ENCODE measurements at regions not wholly inside any gene's neighbourhood (a gene's known extent, or its start where the extent isn't known, plus 50 kb on each side); places are given as distances from the start of the nearest gene placed in this dataset.
"Not testable (repeated sequence)": the region's sequence is repeated elsewhere in the genome, so short reads cannot be mapped to it uniquely, and the experiment has no call there.

DNA sequence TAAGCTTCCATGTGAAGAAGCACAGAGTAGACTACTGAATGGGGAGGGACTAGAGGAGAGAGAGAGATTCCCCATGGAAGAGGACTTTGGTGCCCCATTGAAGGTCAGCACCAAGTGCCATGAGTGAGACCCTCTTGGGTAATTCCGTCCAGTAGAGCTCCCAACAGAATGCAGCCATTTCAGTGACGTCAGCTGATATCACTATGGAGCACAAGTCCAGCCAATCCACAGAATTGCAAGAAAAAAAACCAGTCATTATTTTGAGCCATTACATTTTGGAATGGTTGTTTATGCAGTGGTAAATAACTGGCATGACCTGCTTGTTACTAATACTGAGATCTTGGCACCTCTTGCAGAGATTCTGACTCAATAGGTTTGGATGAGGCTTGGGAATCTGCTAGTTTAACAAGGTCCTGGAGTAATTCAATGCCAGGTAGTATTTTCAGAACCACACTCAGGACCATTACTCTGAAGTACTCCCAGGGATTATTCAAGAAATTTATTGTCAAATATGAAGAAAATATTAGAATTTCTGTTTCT lies 52.6 kb upstream of the SP8 start:
- no peak for DNase-seq (ENCODE audit: low spot score)

GRCh38 chr7:20839987-20840386 lies 53.3 kb upstream of the SP8 start:
- DNase-seq (ENCODE audit: low spot score): no peak

DNA sequence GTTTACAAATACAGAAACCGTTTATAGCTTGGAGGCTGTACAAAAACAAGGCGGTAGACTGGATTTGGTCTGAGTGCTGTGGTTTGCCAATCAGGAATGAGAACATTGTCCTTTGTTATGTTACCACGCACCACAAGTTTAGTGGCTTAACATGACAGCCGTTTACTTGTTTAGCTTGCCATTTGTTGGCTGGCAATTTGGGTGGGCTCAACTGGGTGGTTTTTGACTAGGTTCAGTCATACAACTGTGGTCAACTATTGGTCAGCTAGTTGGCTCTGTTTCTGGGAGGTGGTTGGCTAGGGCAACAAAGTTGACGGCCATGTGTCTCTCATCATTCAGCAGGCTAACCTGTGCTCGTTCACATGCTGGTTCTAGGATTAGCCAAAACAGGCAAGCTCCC lies 60.1 kb upstream of the SP8 start:
- no peak for DNase-seq (ENCODE audit: low spot score)

DNA sequence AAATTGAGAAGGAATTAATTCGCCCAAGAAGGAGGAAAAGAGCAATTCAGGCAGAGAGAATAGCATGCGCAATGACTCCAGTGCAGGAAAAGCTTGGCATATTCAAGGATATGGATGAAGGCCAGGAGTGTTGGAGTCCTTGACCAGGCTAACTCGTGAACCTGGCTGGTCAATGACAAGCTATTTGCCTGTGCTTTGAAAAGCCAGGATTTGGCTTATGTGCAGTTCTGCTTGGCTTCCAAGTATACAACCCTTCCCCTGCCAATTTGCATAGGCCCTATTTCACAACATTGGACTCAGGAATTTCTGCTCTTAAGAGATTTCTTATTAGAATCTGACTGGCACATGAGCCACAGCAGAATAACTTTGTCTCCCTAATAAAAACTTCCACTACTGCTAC lies 72.3 kb upstream of the SP8 start:
- no peak for DNase-seq (ENCODE audit: low spot score)

DNA sequence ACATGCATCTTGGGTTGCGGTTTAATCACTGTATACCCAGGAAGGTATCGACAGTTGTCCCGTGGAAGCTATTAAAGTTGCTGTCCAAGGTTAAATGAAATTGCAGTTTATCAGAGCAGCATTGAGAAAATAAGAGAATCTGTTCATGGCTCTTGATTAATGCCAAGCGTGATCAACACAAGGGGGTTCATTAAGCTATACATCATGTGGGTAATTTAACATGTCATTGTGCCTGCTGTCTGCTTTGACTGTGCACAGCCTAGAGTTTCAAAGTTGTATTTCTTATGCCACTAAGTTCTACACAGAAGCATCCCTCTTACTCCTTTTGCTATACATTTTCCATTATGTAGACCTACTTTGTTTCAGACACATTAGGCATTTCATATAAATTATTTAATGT lies 74.8 kb upstream of the SP8 start:
- DNase-seq (ENCODE audit: low spot score): no peak

GRCh38 chr7:20862554-20862953 lies 75.9 kb upstream of the SP8 start:
- no peak for DNase-seq (ENCODE audit: low spot score)

GRCh38 chr7:20864221-20864620 lies 77.5 kb upstream of the SP8 start:
- DNase-seq (ENCODE audit: low spot score): no peak

DNA sequence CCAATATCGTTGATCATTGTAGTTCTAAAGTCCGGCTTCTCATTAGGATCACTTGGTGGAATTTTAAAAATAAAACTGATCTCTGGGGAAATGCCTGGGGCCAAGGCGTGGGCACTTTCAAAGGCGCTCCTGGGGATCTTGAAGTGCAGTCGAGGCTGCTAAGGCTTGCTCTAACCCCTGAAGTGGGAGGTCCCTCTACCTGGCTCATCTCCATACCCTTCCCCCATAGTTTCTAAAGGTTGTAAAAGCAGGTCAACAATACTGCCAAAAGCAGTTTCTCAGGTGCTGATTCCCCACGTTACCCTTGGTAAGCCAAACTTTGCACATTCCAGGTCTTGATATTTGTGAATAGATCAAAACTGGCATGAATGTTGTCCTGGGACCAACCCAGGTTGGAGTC lies 79.0 kb upstream of the SP8 start:
- DNase-seq (ENCODE audit: low spot score): no peak

DNA sequence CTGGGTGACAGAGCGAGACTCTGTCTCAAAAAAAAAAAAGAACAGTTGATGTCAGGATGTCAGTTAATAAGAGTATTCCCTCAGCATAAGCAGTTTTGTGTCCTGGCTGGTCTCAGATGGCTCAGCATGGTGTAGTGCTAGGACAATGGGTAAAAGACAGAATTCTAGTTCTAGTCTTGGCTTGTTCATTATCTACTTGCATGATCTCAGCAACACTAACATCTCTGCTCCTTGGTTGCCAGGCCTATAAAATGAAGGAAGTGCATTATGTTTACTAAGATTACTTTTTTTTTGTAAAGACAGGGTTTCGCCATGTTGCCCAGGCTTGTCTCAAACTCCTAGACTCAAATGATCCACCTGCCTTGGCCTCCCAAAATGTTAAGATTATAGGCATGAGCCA lies 84.3 kb upstream of the SP8 start:
- DNase-seq (ENCODE audit: low spot score): no peak

DNA sequence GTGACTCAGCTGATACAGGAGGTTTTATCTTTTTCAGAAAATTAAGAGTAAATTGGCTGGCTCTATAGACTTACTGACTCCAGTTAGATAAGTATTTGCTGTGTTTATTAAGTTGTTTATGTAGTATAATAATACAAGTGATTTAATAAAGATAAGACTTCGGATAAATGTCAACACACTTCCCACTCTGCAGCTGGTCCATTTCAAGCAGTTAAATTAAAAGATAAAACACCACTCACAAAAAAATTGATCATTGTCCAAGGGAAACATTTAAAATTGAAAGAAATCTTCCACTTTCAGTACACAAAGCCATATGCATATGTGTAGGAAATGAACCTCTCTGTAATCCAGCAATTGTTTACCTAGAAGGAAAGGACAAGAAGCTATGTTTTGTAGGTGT lies 106.1 kb upstream of the SP8 start:
- no peak for DNase-seq (ENCODE audit: low spot score)

DNA sequence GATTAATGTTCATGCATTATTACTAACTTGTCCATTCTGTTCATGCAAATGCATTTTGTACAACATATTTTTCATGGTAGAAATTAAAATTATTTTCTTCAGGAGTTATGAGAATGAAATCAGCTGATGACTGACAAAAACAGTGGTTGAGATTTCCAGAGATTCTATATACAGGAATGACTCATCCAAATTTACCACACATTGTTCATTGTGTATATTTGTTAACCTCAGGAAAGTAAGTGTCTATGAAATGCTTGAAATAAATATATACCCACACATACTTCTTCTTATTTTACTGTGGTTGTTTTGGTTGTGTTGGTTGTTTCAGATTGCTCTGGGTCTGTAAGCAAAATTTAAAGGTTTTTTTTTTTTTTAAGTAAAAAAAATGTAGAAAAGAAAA lies 108.1 kb upstream of the SP8 start:
- DNase-seq (ENCODE audit: low spot score): no peak

- no peak for DNase-seq (ENCODE audit: low spot score)
Measured at GRCh38 chr7:20895563-20895962, 108.9 kb upstream of the SP8 start.

DNA sequence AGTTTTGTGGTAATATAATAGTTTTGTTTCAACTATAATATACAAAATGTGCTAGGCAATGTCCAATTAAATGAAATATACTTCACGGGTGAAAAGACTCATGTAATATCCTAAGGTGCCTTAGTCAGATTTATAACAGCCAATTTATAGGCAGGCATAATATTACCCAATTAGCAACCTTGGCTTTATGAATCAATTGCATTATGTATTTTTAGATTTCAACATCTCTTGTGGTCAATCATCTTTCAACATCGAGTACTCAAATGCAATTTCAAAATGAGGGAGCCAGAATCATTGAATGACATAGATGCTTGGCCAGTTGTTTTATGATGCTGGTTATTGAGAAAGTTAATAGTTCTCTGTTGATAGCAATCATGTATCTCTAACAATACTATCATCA lies 110.3 kb upstream of the SP8 start:
- DNase-seq (ENCODE audit: low spot score): no peak

DNA sequence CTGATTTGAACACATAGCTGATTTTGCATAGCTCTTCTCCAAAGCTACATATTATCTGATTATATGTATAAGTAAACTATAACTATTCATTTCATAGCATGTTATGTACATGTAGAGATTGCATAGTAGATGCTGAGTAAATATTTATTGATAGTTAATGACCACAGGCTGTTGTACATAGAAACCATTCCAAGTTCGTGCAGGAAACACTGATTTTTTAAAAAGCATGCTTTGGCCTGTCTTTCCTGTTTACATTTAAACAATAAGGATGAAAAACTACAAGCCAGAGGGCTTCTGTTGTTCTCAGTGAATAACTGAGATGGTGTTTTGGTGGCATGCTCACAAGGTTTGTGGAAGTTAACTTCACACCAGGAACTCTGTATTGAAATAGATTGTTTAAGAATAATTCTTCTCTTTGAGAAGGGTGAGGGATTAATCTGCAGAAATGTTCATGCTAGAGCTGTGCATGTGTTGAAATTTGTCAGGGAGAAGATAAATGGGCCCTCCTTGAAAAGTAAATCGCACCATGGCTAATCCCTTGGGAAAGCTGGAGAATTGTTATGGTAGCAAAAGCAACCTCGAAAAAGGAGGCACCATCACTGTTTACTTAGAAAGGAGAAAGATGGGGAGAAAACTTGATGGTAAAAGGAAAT lies 120.2 kb upstream of the SP8 start:
- DNase-seq (ENCODE audit: low spot score): no peak

DNA sequence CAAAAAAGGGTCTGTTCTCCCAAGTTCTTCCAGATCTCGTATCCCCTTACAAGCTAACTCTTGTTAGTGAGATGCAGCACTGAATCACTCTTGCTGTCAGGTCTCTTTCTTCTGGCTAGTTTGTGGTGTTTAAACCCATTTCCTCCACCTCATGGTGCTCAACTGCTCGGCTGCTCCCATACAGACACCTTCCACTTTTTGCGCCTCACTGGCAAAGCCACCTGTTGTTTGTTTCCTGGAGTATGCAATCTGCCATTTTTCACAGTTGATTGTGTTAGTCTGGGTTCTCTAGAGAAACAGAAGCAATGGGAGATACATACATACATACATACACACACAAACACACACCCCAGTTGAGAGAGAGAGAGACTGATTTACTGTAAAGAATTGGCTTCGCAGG lies 124.4 kb upstream of the SP8 start:
- DNase-seq (ENCODE audit: low spot score): no peak

DNA sequence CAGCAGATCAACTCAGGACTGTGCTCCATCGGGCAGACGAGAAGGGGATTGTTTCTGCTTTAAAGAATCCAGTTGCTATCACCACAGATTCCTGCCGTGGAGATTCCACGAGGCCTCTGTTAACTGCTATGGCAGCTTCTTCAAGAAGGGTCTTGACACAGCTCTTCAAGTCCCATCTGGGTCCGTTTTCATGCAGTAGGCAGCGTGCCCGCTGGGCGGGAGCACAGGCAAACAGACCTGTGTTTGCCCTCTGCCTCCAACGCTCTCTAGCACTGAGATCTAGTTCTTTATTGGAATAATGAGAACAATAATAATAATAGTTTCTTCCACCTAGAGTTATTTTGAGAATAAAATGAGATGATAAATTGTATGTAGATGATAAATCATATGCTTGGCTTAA lies 127.2 kb upstream of the SP8 start:
- no peak for DNase-seq (ENCODE audit: low spot score)

DNA sequence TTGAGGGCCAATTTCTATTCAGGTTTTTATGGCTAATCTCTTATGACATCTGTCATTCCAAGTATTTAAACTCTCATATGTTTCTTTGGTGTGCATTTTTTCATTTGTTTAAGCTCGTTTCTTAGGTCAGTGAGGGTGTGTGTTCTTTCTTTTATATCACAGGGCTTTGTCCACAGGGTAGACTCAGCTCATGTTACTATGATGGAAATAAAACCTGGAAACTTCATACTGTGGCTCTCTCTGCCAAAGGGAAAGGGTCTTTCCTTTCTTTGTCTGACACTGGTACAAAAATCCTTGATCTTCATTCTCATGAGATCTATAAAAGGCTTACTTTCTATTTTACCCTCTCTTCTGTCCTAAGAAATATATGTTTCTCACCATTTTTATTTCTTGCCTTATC lies 129.6 kb upstream of the SP8 start:
- DNase-seq (ENCODE audit: low spot score): no peak

DNA sequence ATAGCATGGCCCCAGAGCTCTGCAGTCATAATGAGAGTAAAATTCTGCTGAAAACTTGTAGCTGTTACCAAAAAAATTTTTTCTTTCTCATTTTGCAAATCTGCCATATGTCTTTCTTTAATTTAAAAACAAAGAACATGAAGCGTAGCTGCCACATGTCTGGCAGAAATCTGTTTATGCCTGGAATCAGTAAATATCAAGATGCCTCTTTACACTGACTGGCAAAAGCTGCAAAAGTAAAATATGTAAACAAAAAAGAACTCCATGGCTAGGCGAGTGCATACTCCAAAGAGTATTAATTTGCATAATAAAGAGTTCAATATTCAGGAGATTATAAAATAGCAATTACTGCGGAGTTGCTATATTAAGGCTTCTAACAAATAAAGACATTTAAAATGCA lies 130.9 kb upstream of the SP8 start:
- no peak for DNase-seq (ENCODE audit: low spot score)

DNA sequence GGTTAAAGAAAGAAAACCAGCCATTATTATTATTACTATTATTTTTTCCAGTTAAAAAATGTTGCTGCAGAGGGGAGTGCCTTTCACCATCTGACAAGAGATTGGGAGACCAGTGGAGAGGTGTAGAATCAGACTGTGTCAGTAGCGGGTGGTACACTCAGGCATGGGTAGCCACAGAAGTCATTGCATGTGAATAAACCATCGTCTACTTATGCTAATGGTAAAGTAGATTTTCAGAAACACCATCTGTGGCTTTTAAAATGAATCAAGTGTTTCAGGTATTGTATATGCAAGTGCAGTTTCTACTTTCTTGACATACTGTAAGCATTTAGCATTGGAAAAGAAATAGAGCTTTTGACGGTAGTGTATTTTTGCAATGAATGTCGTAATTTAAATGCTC lies 131.5 kb upstream of the SP8 start:
- DNase-seq (ENCODE audit: low spot score): no peak

DNA sequence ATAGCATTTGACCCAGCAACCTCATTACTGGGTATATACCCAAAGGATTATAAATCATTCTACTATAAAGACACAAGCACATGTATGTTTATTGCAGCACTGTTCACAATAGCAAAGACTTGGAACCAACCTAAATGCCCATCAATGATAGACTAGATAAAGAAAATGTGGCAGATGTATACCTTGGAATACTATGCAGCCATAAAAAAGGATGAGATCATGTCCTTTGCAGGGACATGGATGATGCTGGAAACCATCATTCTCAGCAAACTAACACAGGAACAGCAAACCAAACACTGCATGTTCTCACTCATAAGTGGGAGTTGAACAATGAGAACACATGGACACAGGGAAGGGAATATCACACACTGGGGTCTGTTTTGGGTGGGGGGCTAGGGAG lies 140.5 kb upstream of the SP8 start:
- not testable (repeated sequence) for DNase-seq (ENCODE audit: low spot score)

DNA sequence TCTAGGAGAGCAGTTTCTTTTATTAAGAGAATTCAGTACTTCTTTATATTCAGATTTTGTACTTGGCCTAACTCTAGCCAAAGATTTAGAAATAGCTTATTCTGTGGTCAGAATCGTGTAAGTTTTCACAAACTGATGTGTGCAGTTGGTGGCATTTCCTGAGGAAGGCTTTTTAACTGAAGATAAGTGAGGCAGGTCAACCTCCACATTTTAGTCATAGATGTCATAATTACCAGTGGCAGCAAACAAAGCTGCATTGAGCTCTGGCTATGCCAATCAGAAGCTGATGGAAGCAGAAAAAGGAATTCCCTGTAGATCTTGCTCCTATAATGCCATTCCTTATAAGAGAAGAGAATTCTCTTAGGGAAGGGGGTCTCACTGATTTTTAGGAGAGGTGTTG lies 141.3 kb upstream of the SP8 start:
- no peak for DNase-seq (ENCODE audit: low spot score)

DNA sequence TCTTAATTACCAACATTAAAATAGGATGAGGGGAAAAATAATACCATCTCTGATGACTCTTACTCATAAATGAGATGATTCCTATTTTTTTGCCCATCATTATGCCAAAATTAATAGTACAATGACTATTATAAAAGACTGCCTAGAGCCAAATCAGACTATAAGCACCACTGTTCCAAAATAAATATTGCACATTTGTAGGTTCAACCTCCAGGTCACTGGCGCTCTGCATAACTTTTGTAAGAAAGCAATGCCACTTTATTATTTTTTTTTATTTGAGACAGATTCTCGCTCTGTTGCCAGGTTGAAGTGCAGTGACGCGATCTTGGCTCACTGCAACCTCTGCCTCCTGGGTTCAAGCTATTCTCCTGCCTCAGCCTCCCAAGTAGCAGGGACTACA lies 142.5 kb upstream of the SP8 start:
- no peak for DNase-seq (ENCODE audit: low spot score)

GRCh38 chr7:20931739-20932138 lies 145.1 kb upstream of the SP8 start:
- DNase-seq (ENCODE audit: low spot score): no peak

- DNase-seq (ENCODE audit: low spot score): no peak
Measured at GRCh38 chr7:20932785-20933527, 146.3 kb upstream of the SP8 start.

Data from hematopoietic multipotent progenitor cell treated with erythropoietin and hydrocortisone succinate and interleukin-3 and kit ligand, for 15 days (in vitro differentiated cells).